ENCODE measurements at regions not wholly inside any gene's neighbourhood (a gene's known extent, or its start where the extent isn't known, plus 50 kb on each side); places are given as distances from the start of the nearest gene placed in this dataset.

GRCh38 chr10:52481986-52482555, 168.0 kb downstream of the DKK1 start:
- WGBS, 2 donors = 86 to 90% methylated on average over 7 of the region's 7 CpGs
- ATAC-seq (ENCODE audit: insufficient read depth, low FRiP score) = no peak
- Histone ChIP-seq H3K27me3 (ENCODE audit: control insufficient read depth in 3 of 3, insufficient read depth in 3 of 3, low read length in 2 of 3) (no peaks in the 10 kb centered on the region), H3K9ac (ENCODE audit: insufficient read depth in 1 of 2, low read length in 2 of 2) (no peak overlapping the region), H3K4me3 (no peak overlapping the region), H3K4me1 (ENCODE audit: control insufficient read depth in 5 of 5, insufficient read depth in 5 of 5, low read length in 5 of 5) (no peaks in the 10 kb centered on the region), H3K9me3 (ENCODE audit: control insufficient read depth in 4 of 4, insufficient read depth in 3 of 4, low read length in 3 of 4) (no peaks in the 10 kb centered on the region), H3K27ac (ENCODE audit: low read depth in 1 of 2, low read length in 1 of 2) (no peak overlapping the region), H3K36me3 (ENCODE audit: control insufficient read depth in 4 of 4, insufficient read depth in 4 of 4, low read length in 4 of 4) (no peaks in the 10 kb centered on the region)
- DNase-seq = no peak
- no peak for TF ChIP-seq CTCF (IDR thresholded peaks at IDR 0.05; ENCODE audit: control extremely low read depth, extremely low read depth)

GRCh38 chr10:52483587-52483986, 169.5 kb downstream of the DKK1 start:
- no peaks in the 10 kb centered on the region for H3K4me1 ChIP-seq (ENCODE audit: control insufficient read depth in 5 of 5, insufficient read depth in 5 of 5, low read length in 5 of 5)
- no peak overlapping the region for H3K4me3 ChIP-seq
- no peak for TF ChIP-seq CTCF (IDR thresholded peaks at IDR 0.05; ENCODE audit: control extremely low read depth, extremely low read depth)
- H3K9ac ChIP-seq (ENCODE audit: insufficient read depth in 1 of 2, low read length in 2 of 2) = no peak overlapping the region
- H3K27me3 ChIP-seq (ENCODE audit: control insufficient read depth in 3 of 3, insufficient read depth in 3 of 3, low read length in 2 of 3) = no peaks in the 10 kb centered on the region
- WGBS, 2 donors = 89% methylated on average over 3 of the region's 3 CpGs
- H3K9me3 ChIP-seq (ENCODE audit: control insufficient read depth in 4 of 4, insufficient read depth in 3 of 4, low read length in 3 of 4) = no peaks in the 10 kb centered on the region
- H3K27ac ChIP-seq (ENCODE audit: low read depth in 1 of 2, low read length in 1 of 2) = no peak overlapping the region
- H3K36me3 ChIP-seq (ENCODE audit: control insufficient read depth in 4 of 4, insufficient read depth in 4 of 4, low read length in 4 of 4) = no peaks in the 10 kb centered on the region
- DNase-seq (no peak), ATAC-seq (ENCODE audit: insufficient read depth, low FRiP score) (no peak)

- no peaks in the 10 kb centered on the region for H3K9me3 ChIP-seq (ENCODE audit: control insufficient read depth in 4 of 4, insufficient read depth in 3 of 4, low read length in 3 of 4)
- no peaks in the 10 kb centered on the region for H3K4me1 ChIP-seq (ENCODE audit: control insufficient read depth in 5 of 5, insufficient read depth in 5 of 5, low read length in 5 of 5)
- WGBS, 2 donors = 84 to 86% methylated on average over 3 of the region's 3 CpGs
- no peak overlapping the region for H3K4me3 ChIP-seq
- no peaks in the 10 kb centered on the region for H3K36me3 ChIP-seq (ENCODE audit: control insufficient read depth in 4 of 4, insufficient read depth in 4 of 4, low read length in 4 of 4)
- no peak overlapping the region for H3K27ac ChIP-seq (ENCODE audit: low read depth in 1 of 2, low read length in 1 of 2)
- no peak for TF ChIP-seq CTCF (IDR thresholded peaks at IDR 0.05; ENCODE audit: control extremely low read depth, extremely low read depth)
- no peak overlapping the region for H3K9ac ChIP-seq (ENCODE audit: insufficient read depth in 1 of 2, low read length in 2 of 2)
- ATAC-seq (ENCODE audit: insufficient read depth, low FRiP score) (no peak), DNase-seq (no peak)
- H3K27me3 ChIP-seq (ENCODE audit: control insufficient read depth in 3 of 3, insufficient read depth in 3 of 3, low read length in 2 of 3) = no peaks in the 10 kb centered on the region
Measured at GRCh38 chr10:52484206-52485065, 170.4 kb downstream of the DKK1 start.

All from lung (tissue), 11 donors.